ENCODE measurements at regions not wholly inside any gene's neighbourhood (a gene's known extent, or its start where the extent isn't known, plus 50 kb on each side); places are given as distances from the start of the nearest gene placed in this dataset.
"Not testable (repeated sequence)": the region's sequence is repeated elsewhere in the genome, so short reads cannot be mapped to it uniquely, and the experiment has no call there.

DNA sequence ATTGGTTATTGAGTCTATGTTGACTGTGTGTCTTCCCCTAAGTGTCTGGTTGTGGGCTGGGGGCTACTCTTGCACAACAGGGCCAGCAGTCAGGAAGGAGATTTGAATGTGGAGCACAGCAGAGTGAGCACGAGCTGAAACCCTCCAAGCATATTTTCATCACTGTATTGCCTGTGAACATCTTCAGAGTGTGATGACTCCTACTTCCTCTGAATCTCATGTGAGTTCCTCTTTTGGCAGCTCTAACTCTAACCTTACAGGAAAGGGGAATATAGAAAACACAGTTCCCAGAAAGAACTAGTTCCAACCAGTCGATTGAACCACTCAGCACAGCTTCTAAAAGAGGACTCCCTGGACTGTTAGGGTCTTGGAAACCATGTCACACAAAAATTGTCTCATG is 211.6 kb downstream of the RAP2B start:
- Histone ChIP-seq H3K9me3 (ENCODE audit: insufficient read depth, low read length) (peaks cover 25% of the 10 kb centered on the region), H3K27me3 (ENCODE audit: insufficient read depth, insufficient read length) (no peaks in the 10 kb centered on the region), H3K4me1 (ENCODE audit: insufficient read depth, insufficient read length) (no peaks in the 10 kb centered on the region), H3K9ac (ENCODE audit: insufficient read length, low read depth) (no peak overlapping the region), H3K4me3 (ENCODE audit: insufficient read length, low read depth) (no peak overlapping the region), H3K36me3 (ENCODE audit: insufficient read depth, insufficient read length, low read length) (no peaks in the 10 kb centered on the region)
- no peak for DNase-seq (ENCODE audit: low read depth, low spot score)
- no peak for TF ChIP-seq SUZ12 (IDR thresholded peaks at IDR 0.05; ENCODE audit: extremely low read depth, insufficient read depth, insufficient read length)
- TF ChIP-seq ZNF274 (IDR thresholded peaks at IDR 0.05; ENCODE audit: low read depth, low read length) = no peak
- no peak for TF ChIP-seq YY1 (IDR thresholded peaks at IDR 0.05; ENCODE audit: insufficient read depth, insufficient read length)

GRCh38 chr3:153378366-153378765 is 216.3 kb downstream of the RAP2B start:
- not testable (repeated sequence) for DNase-seq (ENCODE audit: low read depth, low spot score); H3K4me3 ChIP-seq (ENCODE audit: insufficient read length, low read depth); H3K4me1 ChIP-seq (ENCODE audit: insufficient read depth, insufficient read length); H3K9me3 ChIP-seq (ENCODE audit: insufficient read depth, low read length); H3K9ac ChIP-seq (ENCODE audit: insufficient read length, low read depth); H3K27me3 ChIP-seq (ENCODE audit: insufficient read depth, insufficient read length); H3K36me3 ChIP-seq (ENCODE audit: insufficient read depth, insufficient read length, low read length)

DNA sequence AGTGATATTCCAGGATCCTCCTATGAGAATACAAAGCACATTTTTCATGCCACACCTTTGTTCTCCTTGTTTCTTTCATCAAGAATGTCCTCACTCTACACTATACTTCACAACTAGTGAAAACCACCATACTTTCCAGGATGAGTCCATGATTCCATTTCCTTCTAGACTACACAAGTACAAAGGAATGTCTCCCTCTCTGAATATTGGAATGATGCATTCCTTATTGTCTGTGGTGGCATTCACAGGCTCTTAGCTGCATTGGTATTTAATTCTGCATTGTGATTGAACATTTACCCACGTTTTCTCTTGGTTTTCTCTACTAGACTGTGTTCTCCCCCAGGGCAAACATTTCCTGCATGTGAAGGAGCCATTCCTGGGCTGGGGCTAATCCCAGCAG is 217.5 kb downstream of the RAP2B start:
- H3K4me1 ChIP-seq (ENCODE audit: insufficient read depth, insufficient read length) = no peaks in the 10 kb centered on the region
- no peaks in the 10 kb centered on the region for H3K27me3 ChIP-seq (ENCODE audit: insufficient read depth, insufficient read length)
- no peaks in the 10 kb centered on the region for H3K36me3 ChIP-seq (ENCODE audit: insufficient read depth, insufficient read length, low read length)
- H3K9ac ChIP-seq (ENCODE audit: insufficient read length, low read depth) = no peak overlapping the region
- no peaks in the 10 kb centered on the region for H3K9me3 ChIP-seq (ENCODE audit: insufficient read depth, low read length)
- no peak for DNase-seq (ENCODE audit: low read depth, low spot score)
- H3K4me3 ChIP-seq (ENCODE audit: insufficient read length, low read depth) = no peak overlapping the region
- no peak for TF ChIP-seq SUZ12 (IDR thresholded peaks at IDR 0.05; ENCODE audit: extremely low read depth, insufficient read depth, insufficient read length)
- TF ChIP-seq ZNF274 (IDR thresholded peaks at IDR 0.05; ENCODE audit: low read depth, low read length) = no peak
- TF ChIP-seq YY1 (IDR thresholded peaks at IDR 0.05; ENCODE audit: insufficient read depth, insufficient read length) = no peak

DNA sequence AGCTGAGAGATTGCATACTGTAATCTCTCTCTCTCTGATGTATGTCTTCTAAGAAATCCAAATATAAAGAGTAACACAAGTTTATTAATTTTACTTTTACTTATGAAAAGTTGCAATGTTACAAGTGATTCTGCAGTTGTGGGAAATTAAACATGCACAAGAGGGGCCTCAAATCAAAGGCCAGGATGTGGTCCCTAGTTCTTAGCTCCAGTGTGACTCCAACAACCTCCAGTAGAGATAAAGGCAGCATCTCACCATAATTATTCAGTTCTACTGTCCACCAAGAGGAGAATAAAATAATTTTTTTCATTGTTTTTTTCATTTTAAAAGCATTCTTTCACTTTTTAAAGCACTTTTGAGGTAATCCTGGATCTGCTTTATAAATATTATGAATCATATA is 223.3 kb downstream of the RAP2B start:
- Histone ChIP-seq H3K4me1 (ENCODE audit: insufficient read depth, insufficient read length) (no peaks in the 10 kb centered on the region), H3K4me3 (ENCODE audit: insufficient read length, low read depth) (no peak overlapping the region), H3K27me3 (ENCODE audit: insufficient read depth, insufficient read length) (no peaks in the 10 kb centered on the region), H3K9ac (ENCODE audit: insufficient read length, low read depth) (no peak overlapping the region), H3K9me3 (ENCODE audit: insufficient read depth, low read length) (no peaks in the 10 kb centered on the region), H3K36me3 (ENCODE audit: insufficient read depth, insufficient read length, low read length) (no peaks in the 10 kb centered on the region)
- TF ChIP-seq YY1 (IDR thresholded peaks at IDR 0.05; ENCODE audit: insufficient read depth, insufficient read length) (no peak), SUZ12 (IDR thresholded peaks at IDR 0.05; ENCODE audit: extremely low read depth, insufficient read depth, insufficient read length) (no peak), ZNF274 (IDR thresholded peaks at IDR 0.05; ENCODE audit: low read depth, low read length) (no peak)
- DNase-seq (ENCODE audit: low read depth, low spot score) = no peak

DNA sequence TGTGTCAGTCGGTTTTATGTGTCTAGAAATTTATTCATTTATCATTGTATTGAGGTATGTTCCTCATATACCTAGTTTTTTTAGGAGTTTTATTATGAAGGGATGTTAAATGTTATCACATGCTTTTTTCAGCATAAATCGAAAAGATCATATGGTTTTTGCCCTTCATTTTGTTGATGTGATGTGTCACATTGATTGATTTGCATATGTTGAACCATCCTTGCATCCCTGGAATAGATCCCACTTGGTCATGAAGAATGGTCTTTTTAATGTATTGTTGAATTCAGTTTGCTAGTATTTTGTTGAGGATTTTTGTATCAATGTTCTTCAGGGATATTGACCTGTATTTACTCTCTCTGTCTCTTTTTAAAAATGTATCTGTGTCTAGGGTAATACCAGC is 230.3 kb downstream of the RAP2B start:
- no peaks in the 10 kb centered on the region for H3K27me3 ChIP-seq (ENCODE audit: insufficient read depth, insufficient read length)
- no peak for DNase-seq (ENCODE audit: low read depth, low spot score)
- peaks cover 13% of the 10 kb centered on the region for H3K9me3 ChIP-seq (ENCODE audit: insufficient read depth, low read length)
- H3K4me1 ChIP-seq (ENCODE audit: insufficient read depth, insufficient read length) = no peaks in the 10 kb centered on the region
- H3K9ac ChIP-seq (ENCODE audit: insufficient read length, low read depth) = no peak overlapping the region
- TF ChIP-seq ZNF274 (IDR thresholded peaks at IDR 0.05; ENCODE audit: low read depth, low read length) (no peak), SUZ12 (IDR thresholded peaks at IDR 0.05; ENCODE audit: extremely low read depth, insufficient read depth, insufficient read length) (no peak), YY1 (IDR thresholded peaks at IDR 0.05; ENCODE audit: insufficient read depth, insufficient read length) (no peak)
- no peak overlapping the region for H3K4me3 ChIP-seq (ENCODE audit: insufficient read length, low read depth)
- H3K36me3 ChIP-seq (ENCODE audit: insufficient read depth, insufficient read length, low read length) = no peaks in the 10 kb centered on the region

DNA sequence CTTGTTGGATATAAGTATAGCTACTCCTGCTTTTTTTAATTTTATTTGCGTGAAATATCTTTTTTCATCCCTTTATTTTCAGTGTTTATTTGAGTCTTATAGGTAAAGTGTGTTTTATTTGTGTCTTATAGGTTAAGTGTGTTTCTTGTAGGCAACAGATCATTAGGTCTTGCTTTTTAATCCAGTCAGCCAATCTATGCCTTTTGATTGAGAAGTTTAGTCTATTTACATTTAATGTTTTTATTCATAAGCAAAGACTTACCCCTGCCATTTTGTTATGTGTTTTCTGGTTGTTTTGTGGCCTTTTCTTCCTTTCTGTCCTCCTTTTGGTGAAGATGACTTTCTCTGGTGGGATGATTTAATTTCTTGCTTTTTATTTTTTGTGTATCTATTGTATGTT is 232.0 kb downstream of the RAP2B start:
- no peak overlapping the region for H3K4me3 ChIP-seq (ENCODE audit: insufficient read length, low read depth)
- H3K9ac ChIP-seq (ENCODE audit: insufficient read length, low read depth) = no peak overlapping the region
- H3K27me3 ChIP-seq (ENCODE audit: insufficient read depth, insufficient read length) = no peaks in the 10 kb centered on the region
- H3K36me3 ChIP-seq (ENCODE audit: insufficient read depth, insufficient read length, low read length) = no peaks in the 10 kb centered on the region
- H3K4me1 ChIP-seq (ENCODE audit: insufficient read depth, insufficient read length) = no peaks in the 10 kb centered on the region
- no peak for DNase-seq (ENCODE audit: low read depth, low spot score)
- TF ChIP-seq YY1 (IDR thresholded peaks at IDR 0.05; ENCODE audit: insufficient read depth, insufficient read length) (no peak), SUZ12 (IDR thresholded peaks at IDR 0.05; ENCODE audit: extremely low read depth, insufficient read depth, insufficient read length) (no peak), ZNF274 (IDR thresholded peaks at IDR 0.05; ENCODE audit: low read depth, low read length) (no peak)
- H3K9me3 ChIP-seq (ENCODE audit: insufficient read depth, low read length) = peaks cover 13% of the 10 kb centered on the region

- Histone ChIP-seq H3K27me3 (ENCODE audit: insufficient read depth, insufficient read length) (no peaks in the 10 kb centered on the region), H3K9me3 (ENCODE audit: insufficient read depth, low read length) (peaks cover 13% of the 10 kb centered on the region), H3K4me3 (ENCODE audit: insufficient read length, low read depth) (no peak overlapping the region), H3K9ac (ENCODE audit: insufficient read length, low read depth) (no peak overlapping the region), H3K4me1 (ENCODE audit: insufficient read depth, insufficient read length) (no peaks in the 10 kb centered on the region), H3K36me3 (ENCODE audit: insufficient read depth, insufficient read length, low read length) (no peaks in the 10 kb centered on the region)
- TF ChIP-seq SUZ12 (IDR thresholded peaks at IDR 0.05; ENCODE audit: extremely low read depth, insufficient read depth, insufficient read length) (no peak), YY1 (IDR thresholded peaks at IDR 0.05; ENCODE audit: insufficient read depth, insufficient read length) (no peak), ZNF274 (IDR thresholded peaks at IDR 0.05; ENCODE audit: low read depth, low read length) (no peak)
- no peak for DNase-seq (ENCODE audit: low read depth, low spot score)
Observed at GRCh38 chr3:153396581-153396980, 234.6 kb downstream of the RAP2B start.

DNA sequence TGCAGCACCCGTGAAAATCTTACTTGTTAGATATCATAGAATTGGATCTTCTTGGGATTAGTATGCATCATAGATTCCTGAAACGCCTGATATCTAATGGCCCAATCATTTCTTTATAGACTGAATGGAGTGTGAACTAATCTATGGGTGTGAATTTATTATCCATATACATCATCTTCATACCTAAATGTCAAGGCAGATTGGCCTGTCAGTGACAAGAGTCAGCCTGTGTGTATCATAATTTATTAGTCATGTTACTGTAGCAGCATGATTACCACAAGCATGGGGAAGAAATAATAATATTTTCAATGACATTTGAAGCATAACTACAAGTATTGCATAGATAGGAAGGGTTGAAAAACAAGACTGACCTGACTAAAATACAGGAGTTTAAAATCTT is 235.8 kb downstream of the RAP2B start:
- TF ChIP-seq SUZ12 (IDR thresholded peaks at IDR 0.05; ENCODE audit: extremely low read depth, insufficient read depth, insufficient read length) (no peak), YY1 (IDR thresholded peaks at IDR 0.05; ENCODE audit: insufficient read depth, insufficient read length) (no peak), ZNF274 (IDR thresholded peaks at IDR 0.05; ENCODE audit: low read depth, low read length) (no peak)

More for the DNA sequence above, 235.8 kb downstream of the RAP2B start:
- no peak overlapping the region for H3K4me3 ChIP-seq (ENCODE audit: insufficient read length, low read depth)
- H3K9ac ChIP-seq (ENCODE audit: insufficient read length, low read depth) = no peak overlapping the region
- no peaks in the 10 kb centered on the region for H3K36me3 ChIP-seq (ENCODE audit: insufficient read depth, insufficient read length, low read length)
- no peaks in the 10 kb centered on the region for H3K27me3 ChIP-seq (ENCODE audit: insufficient read depth, insufficient read length)
- H3K4me1 ChIP-seq (ENCODE audit: insufficient read depth, insufficient read length) = no peaks in the 10 kb centered on the region
- no peak for DNase-seq (ENCODE audit: low read depth, low spot score)
- peaks cover 13% of the 10 kb centered on the region for H3K9me3 ChIP-seq (ENCODE audit: insufficient read depth, low read length)

Data from NT2/D1 (cell line).